Lower lobe of right lung (tissue), 2 donors: ENCODE measurements at regions not wholly inside any gene's neighbourhood (a gene's known extent, or its start where the extent isn't known, plus 50 kb on each side); places are given as distances from the start of the nearest gene placed in this dataset.

ENCODE experiments used
- ATAC-seq, 2 donors: fragments of 200-7000 bp; cut with Tn5 transposase; one replicate each; pipeline ENCODE4 v1.9.1; 2020 to 2022; ENCODE audit warnings: mild to moderate bottlenecking in 2 of 2, moderate library complexity in 2 of 2
- DNase-seq: peaks from one replicate; pipeline ENCODE4 v3.0.0-alpha.2; 2020
- H3K27ac ChIP-seq: fragments of 200-600 bp; one replicate; pipeline ENCODE4 v1.8.0; 2022
- H3K27me3 ChIP-seq: fragments of 200-600 bp; one replicate; pipeline ENCODE4 v1.8.0; 2022; ENCODE audit warnings: low read depth
- H3K36me3 ChIP-seq: fragments of 200-600 bp; one replicate; pipeline ENCODE4 v1.8.0; 2022; ENCODE audit warnings: mild to moderate bottlenecking
- H3K4me1 ChIP-seq: fragments of 200-600 bp; one replicate; pipeline ENCODE4 v1.8.0; 2022
- H3K4me3 ChIP-seq: fragments of 200-600 bp; one replicate; pipeline ENCODE4 v1.8.0; 2022; ENCODE audit warnings: mild to moderate bottlenecking
- H3K9me3 ChIP-seq: fragments of 200-600 bp; one replicate; pipeline ENCODE4 v1.8.0; 2022
- intact Hi-C: fragments of 100-400 bp; cut with DNase I; formaldehyde crosslinking; loops from one replicate; pipeline ENCODE4 v1.11.0; 2022
- TF ChIP-seq, protein P1 (sequence below): fragments of 200-600 bp; IDR thresholded peaks from one replicate; pipeline ENCODE4 v1.8.0; 2022; ENCODE audit warnings: antibody characterized with exemption, mild to moderate bottlenecking
- donor health status: DM: no; HTN: yes; CAD: no; lungs with severe emphysema.

DNA sequence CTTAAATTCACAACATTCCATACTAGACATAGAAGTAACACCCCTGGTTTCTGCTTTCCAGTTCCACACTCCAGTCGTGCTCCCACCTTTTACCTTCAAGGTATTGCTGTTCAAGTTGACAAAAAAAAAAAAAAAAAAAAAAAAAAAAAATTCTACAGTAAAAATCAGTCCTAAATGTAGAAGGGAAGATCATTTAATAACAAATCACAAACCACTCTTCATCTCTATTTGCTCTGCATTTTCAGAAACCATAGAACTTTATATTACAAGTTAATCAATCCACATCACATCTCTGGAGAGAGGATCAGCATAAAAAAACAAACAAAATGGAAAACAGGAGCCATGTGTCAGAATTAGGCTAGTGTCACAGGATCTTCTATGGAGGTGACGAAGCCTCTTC is 206.3 kb upstream of the KLF14 start:
- DNase-seq (no peak), ATAC-seq (no peak)
- Histone ChIP-seq H3K36me3 (peaks cover 20% of the 10 kb centered on the region), H3K4me1 (peaks cover 81% of the 10 kb centered on the region), H3K9me3 (no peaks in the 10 kb centered on the region), H3K27ac (no peak overlapping the region), H3K27me3 (no peaks in the 10 kb centered on the region), H3K4me3 (peak overlapping the region; percentile 44)
- intact Hi-C loops, result no loop called here
- TF ChIP-seq, protein P1, sequence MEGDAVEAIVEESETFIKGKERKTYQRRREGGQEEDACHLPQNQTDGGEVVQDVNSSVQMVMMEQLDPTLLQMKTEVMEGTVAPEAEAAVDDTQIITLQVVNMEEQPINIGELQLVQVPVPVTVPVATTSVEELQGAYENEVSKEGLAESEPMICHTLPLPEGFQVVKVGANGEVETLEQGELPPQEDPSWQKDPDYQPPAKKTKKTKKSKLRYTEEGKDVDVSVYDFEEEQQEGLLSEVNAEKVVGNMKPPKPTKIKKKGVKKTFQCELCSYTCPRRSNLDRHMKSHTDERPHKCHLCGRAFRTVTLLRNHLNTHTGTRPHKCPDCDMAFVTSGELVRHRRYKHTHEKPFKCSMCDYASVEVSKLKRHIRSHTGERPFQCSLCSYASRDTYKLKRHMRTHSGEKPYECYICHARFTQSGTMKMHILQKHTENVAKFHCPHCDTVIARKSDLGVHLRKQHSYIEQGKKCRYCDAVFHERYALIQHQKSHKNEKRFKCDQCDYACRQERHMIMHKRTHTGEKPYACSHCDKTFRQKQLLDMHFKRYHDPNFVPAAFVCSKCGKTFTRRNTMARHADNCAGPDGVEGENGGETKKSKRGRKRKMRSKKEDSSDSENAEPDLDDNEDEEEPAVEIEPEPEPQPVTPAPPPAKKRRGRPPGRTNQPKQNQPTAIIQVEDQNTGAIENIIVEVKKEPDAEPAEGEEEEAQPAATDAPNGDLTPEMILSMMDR, result no peak

DNA sequence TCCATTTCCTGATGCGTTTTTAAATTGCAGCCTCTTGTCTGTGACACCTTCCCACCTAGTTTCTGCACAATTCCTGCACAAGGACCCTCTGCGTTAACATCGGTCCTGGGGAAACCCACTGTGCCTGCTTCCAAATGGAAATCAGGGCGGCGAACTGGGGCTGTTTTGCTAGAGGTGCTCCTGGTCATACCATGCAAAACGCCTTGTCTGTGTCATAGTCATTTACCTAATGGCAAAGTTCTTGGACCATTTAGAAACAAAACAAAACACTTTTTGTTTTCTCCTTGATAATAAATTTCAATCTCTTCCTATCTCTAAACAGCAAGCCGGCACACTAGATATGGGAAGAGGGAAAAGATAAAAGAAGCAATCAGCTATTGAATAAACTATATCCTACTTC is 206.9 kb upstream of the KLF14 start:
- Histone ChIP-seq H3K4me1 (peaks cover 85% of the 10 kb centered on the region), H3K27me3 (no peaks in the 10 kb centered on the region), H3K9me3 (no peaks in the 10 kb centered on the region), H3K36me3 (peaks cover 18% of the 10 kb centered on the region), H3K4me3 (peak overlapping the region; percentile 44), H3K27ac (peak overlapping the region; percentile 80)
- intact Hi-C loops, result no loop called here
- TF ChIP-seq, protein P1, result no peak
- DNase-seq (no peak), ATAC-seq (no peak)

DNA sequence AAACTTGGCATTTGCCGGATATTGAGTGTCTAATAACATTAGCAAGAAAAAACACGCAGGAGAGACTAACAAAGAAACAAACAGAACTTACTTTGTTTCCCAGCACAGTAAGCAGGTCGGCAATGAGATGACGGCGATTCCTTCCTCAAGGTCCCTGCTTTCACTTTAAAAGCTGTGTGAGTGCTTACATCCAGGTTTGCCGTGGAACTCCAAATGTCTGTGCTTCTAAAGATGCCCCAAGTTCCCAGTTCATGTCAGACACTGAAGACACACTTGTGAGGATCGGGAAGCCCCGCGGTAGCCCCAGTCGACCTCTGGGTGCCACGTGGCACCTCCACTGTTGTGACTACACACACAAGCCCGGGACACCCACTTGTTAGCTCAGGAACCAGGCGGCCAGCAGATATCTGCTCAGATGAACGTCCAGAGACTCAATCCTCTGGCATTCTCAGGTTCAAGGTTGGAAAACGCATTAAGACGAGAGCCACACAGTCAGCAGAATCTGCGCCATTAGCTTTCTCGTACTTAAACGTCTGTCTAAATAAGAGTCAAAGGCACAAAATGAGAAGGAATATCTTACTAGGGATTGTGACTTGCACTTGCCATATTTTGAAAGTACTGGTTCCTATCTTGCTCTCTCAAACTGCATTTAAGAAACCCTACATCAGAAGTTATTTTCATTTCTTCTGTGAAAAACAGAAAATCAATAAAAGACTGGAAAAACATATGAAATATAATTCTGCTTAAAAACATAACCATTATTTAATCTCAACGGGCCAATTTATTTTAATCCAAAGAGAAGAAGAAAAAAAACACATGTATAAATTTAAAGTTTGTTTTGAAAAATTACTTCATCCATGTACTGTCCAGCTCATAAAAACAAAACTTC is 207.6 kb upstream of the KLF14 start:
- Histone ChIP-seq H3K4me1 (peaks cover 92% of the 10 kb centered on the region), H3K9me3 (no peaks in the 10 kb centered on the region), H3K27ac (peak overlapping the region; percentile 80), H3K27me3 (no peaks in the 10 kb centered on the region), H3K36me3 (peaks cover 15% of the 10 kb centered on the region), H3K4me3 (peak overlapping the region; percentile 44)
- intact Hi-C loops, result no loop called here
- peak; percentile 69 for DNase-seq
- TF ChIP-seq, protein P1, result no peak
- ATAC-seq, result peak; percentile 62 to 63

DNA sequence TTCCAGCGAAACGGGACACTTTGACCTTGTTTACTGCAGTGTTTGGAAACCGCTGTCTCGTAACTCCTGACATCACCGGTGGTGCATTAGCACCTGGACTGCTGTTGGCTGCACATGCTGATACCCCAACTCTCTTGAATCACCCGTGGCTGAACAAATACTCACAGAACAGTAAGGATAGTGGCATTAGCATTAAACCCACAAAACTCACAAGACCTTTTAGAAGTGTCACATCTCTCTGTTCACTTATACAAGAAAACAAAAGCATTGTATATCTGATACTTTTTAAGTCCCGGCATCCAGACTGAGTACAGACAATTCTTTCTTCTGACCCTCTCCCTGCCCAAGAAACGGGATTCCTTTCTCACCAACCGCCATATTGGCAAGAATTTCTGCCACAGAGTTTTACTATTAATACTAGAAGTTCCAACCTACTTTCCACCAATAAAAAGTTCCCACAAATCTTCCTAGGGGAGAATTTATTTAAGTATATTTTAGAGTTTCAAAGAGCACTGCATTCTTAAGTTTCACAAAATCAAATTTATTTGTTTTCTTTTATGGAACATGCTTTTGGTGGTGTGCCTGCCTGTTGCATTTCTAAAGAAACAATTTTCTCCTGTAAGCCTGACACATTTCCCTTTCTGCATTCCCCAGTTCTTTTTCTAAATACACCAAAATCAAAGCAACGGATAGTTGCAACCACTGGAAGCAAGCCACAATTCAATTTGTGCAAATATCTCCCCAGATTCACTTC is 208.4 kb upstream of the KLF14 start:
- Histone ChIP-seq H3K27ac (peak overlapping the region; percentile 80), H3K4me3 (peak overlapping the region; percentile 44), H3K9me3 (no peaks in the 10 kb centered on the region), H3K4me1 (peaks cover 89% of the 10 kb centered on the region), H3K36me3 (peaks cover 15% of the 10 kb centered on the region), H3K27me3 (no peaks in the 10 kb centered on the region)
- intact Hi-C loops, result no loop called here
- TF ChIP-seq, protein P1, result no peak
- DNase-seq (no peak), ATAC-seq (peak; percentile 67 to 69)

DNA sequence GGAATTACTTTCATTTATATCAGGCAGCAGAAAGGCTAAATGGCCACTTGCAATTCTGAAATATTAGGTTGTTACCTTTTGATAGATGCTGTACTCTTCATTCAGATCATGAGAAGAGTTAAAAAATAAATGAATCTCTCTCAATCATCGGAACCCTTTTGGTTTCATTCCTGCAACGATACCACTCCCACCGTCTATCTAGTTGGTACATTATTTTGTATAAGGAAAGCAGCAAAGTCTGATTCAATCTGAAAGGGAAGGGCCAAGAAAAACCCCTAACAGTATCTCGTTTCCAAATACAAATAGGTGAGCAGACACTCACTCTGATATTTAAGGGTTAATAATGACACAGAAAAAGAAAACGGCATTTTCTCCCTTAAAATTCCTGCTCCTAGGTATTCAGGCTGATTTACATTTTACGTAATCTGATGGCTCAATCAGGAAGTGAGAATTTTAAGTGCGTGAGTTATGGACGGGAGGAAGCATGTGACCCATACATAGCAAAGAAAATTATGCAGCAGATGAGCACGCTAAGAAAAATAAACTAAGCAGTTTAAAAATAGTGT is 209.4 kb upstream of the KLF14 start:
- no peak for DNase-seq
- intact Hi-C loops, result no loop called here
- TF ChIP-seq, protein P1, result no peak
- ATAC-seq, result peak; percentile 78 to 82
- H3K4me3 ChIP-seq, result peak overlapping the region; percentile 44
- no peaks in the 10 kb centered on the region for H3K9me3 ChIP-seq
- peak overlapping the region; percentile 80 for H3K27ac ChIP-seq
- no peaks in the 10 kb centered on the region for H3K27me3 ChIP-seq
- H3K36me3 ChIP-seq, result peaks cover 15% of the 10 kb centered on the region
- H3K4me1 ChIP-seq, result peaks cover 79% of the 10 kb centered on the region
